Common myeloid progenitor, CD34-positive (primary cell): ENCODE measurements at regions not wholly inside any gene's neighbourhood (a gene's known extent, or its start where the extent isn't known, plus 50 kb on each side); places are given as distances from the start of the nearest gene placed in this dataset.

Experiments used
- CTCF ChIA-PET: fragments of 350-600 bp; sonication (Branson Sonifier 250); formaldehyde crosslinking; loops from one replicate; lab custom pipeline; 2021; ENCODE audit warnings: antibody characterized with exemption; lab: Charles Lee
- POLR2A ChIA-PET: fragments of 350-600 bp; sonication (Branson Sonifier 250); formaldehyde crosslinking; loops from one replicate; lab custom pipeline; 2021; ENCODE audit warnings: antibody characterized with exemption; lab: Charles Lee
- DNase-seq, 3 donors: peaks; one replicate each; pipeline versions ENCODE4 v3.0.0 to v3.0.0-alpha.2; 2013
- H3K27ac ChIP-seq, 2 experiments: 1 replicate in 1 of 2; 2 replicates in 1 of 2; pipeline ENCODE4 v1.7.0; 2013; ENCODE audit warnings: inconsistent platforms in 2 of 2, low read length in 2 of 2, mild to moderate bottlenecking in 2 of 2, low read depth in 1 of 2, moderate library complexity in 1 of 2; ENCODE audit not compliant: severe bottlenecking in 2 of 2, insufficient read depth in 1 of 2, poor library complexity in 1 of 2
- H3K27me3 ChIP-seq, 5 experiments: replicated peaks in 2 of 5; 1 replicate in 3 of 5; 2 replicates in 2 of 5; pipeline versions ENCODE4 v1.6.1 to v1.7.0; 2013; ENCODE audit warnings: low read length in 4 of 5, mild to moderate bottlenecking in 2 of 5, moderate library complexity in 2 of 5, inconsistent platforms in 1 of 5; ENCODE audit not compliant: insufficient read depth in 5 of 5, control insufficient read depth in 4 of 5
- H3K36me3 ChIP-seq, 4 experiments: 1 replicate in 2 of 4; 2 replicates in 2 of 4; pipeline versions ENCODE4 v1.6.1 to v1.7.0; 2013; ENCODE audit warnings: low read length in 3 of 4, control low read depth in 1 of 4, mild to moderate bottlenecking in 1 of 4; ENCODE audit not compliant: control insufficient read depth in 4 of 4, insufficient read depth in 4 of 4
- H3K4me1 ChIP-seq, 4 experiments: 1 replicate in 3 of 4; 2 replicates in 1 of 4; pipeline versions ENCODE4 v1.6.1 to v1.7.1; 2013; ENCODE audit warnings: low read length in 3 of 4, mild to moderate bottlenecking in 3 of 4, control low read depth in 1 of 4, inconsistent platforms in 1 of 4, moderate library complexity in 1 of 4; ENCODE audit not compliant: control insufficient read depth in 4 of 4, insufficient read depth in 4 of 4; ENCODE audit errors: control extremely low read depth in 1 of 4
- H3K4me3 ChIP-seq, 7 experiments: 1 replicate in 4 of 7; 2 replicates in 3 of 7; pipeline versions ENCODE4 v1.5.1 to v1.7.0; 2013; ENCODE audit warnings: mild to moderate bottlenecking in 7 of 7, low read length in 6 of 7, moderate library complexity in 6 of 7, inconsistent platforms in 2 of 7, low read depth in 2 of 7, control low read depth in 1 of 7; ENCODE audit not compliant: insufficient read depth in 4 of 7, control insufficient read depth in 1 of 7; ENCODE audit errors: extremely low read depth in 1 of 7
- H3K9me3 ChIP-seq, 5 experiments: 1 replicate in 4 of 5; 2 replicates in 1 of 5; pipeline versions ENCODE4 v1.6.1 to v1.7.1; 2013; ENCODE audit warnings: low read length in 4 of 5, mild to moderate bottlenecking in 2 of 5, inconsistent platforms in 1 of 5, low read depth in 1 of 5, moderate library complexity in 1 of 5; ENCODE audit not compliant: control insufficient read depth in 4 of 5, insufficient read depth in 2 of 5; ENCODE audit errors: control extremely low read depth in 1 of 5
- WGBS: methylation state at CpG from one replicate; pipeline ENCODE4 v1.1.5; 2013; ENCODE audit not compliant: insufficient coverage; 5-methylcytosine and 5-hydroxymethylcytosine counted together

DNA sequence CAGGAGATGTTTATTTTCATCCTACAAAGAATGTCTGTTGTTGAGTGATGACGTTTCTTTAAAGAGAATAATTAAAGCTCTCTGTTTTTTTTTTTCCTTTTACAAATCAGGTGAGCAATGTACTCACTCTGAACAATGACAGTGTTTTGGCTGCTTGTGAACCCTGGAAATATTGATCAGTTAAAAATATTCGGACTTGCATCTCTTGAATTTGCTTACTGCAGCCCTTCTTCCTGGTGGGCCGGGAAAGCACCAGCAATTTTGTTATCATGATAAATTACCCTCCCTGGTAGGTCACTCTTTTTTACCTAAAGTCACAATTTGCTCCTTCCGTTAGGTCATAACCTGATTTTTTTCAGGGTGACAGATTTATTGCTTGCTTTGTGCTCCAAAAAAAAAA is 72.3 kb upstream of the NR5A2 start:
- Histone ChIP-seq H3K27ac (no peak overlapping the region), H3K9me3 (peaks cover 0 to 3% (median 0%) of the 10 kb centered on the region in 5 experiments), H3K36me3 (no peaks in the 10 kb centered on the region), H3K27me3 (no peaks in the 10 kb centered on the region), H3K4me1 (no peaks in the 10 kb centered on the region), H3K4me3 (no peak overlapping the region)
- ChIA-PET CTCF (interaction anchor here (0.7 kb wide), 1 partner anchor 858 kb away, joined by 4 read pairs; no protein-coding TSS in a partner anchor), POLR2A (no interaction called here)
- WGBS: 96% methylated on average over 3 of the region's 4 CpGs
- DNase-seq: no peak

DNA sequence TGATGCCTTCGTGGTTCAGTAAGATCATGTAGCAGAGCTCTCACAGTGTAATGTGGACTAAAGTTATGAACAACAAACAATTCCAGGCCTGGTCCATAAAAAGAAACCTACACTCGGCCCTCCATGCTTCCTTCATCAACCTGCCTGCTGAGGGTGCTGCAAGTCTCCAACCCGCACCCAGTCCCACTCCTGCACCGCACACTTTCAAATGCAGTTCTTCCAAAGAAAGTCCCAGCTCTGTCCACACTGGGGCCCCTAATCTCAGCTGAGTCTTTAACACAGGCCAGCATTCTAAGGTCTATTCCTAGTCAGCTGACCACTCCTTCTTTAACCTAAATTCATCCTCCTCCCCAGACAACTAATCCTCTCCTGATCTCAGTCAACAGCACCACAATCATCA is 71.5 kb upstream of the NR5A2 start:
- Histone ChIP-seq H3K4me1 (no peaks in the 10 kb centered on the region), H3K36me3 (no peaks in the 10 kb centered on the region), H3K9me3 (peaks cover 0 to 3% (median 0%) of the 10 kb centered on the region in 5 experiments), H3K4me3 (no peak overlapping the region), H3K27ac (no peak overlapping the region), H3K27me3 (no peaks in the 10 kb centered on the region)
- WGBS: 96% methylated on average over 3 of the region's 4 CpGs
- no peak for DNase-seq
- ChIA-PET POLR2A (no interaction called here), CTCF (no interaction called here)

DNA sequence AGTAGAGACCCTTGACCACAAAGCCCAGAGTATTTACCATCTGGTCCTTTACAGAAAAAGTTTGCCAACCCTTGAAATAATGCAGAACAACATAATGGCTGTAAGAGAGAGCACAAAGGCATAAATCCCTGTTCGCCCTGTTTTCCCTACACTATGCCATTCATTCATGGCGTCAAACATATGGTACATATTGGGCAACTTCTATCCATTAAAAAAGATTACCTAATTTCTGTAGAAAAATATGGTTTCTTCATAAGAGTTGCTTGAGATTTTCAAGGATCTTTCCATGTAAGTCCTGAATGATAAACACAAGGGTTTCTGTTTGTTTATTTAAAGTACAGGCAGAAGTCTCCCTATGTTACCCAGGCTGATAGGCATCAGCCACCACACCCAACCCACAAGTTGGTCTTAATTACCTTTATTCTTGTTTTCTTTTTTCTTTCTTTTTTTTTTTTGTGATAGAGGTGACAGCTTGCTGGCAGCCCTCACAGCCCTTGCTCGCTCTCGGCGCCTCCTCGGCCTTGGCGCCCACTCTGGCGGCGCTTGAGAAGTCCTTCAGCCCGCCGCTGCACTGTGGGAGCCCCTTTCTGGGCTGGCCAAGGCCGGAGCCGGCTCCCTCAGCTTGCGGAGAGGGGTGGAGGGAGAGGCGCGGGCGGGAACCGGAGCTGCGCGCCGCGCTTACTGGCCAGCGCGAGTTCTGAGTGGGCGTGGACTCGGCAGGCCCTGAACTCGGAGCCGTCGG is 68.3 kb upstream of the NR5A2 start:
- H3K36me3 ChIP-seq: no peaks in the 10 kb centered on the region
- H3K27me3 ChIP-seq: no peaks in the 10 kb centered on the region
- ChIA-PET CTCF (no interaction called here), POLR2A (interaction anchor here (0.6 kb wide), 1 partner anchor 24 kb away, joined by 4 read pairs; no protein-coding TSS in a partner anchor)
- no peak for DNase-seq
- 97% methylated on average over 27 of the region's 29 CpGs for WGBS
- H3K9me3 ChIP-seq: peaks cover 0 to 3% (median 0%) of the 10 kb centered on the region in 5 experiments
- no peak overlapping the region for H3K4me3 ChIP-seq
- H3K27ac ChIP-seq: no peak overlapping the region
- H3K4me1 ChIP-seq: no peaks in the 10 kb centered on the region

DNA sequence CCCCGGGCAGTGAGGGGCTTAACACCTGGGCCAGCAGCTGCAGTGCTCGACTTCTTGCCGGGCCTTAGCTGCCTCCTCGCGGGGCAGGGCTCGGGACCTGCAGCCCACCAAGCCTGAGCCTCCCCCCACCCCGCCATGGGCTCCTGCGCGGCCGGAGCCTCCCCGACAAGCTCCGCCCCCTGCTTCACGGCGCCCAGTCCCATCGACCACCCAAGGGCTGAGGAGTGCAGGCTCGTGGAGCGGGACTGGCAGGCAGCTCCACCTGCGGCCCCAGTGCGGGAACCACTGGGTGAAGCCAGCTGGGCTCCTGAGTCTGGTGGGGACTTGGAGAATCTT is 67.8 kb upstream of the NR5A2 start:
- Histone ChIP-seq H3K4me3 (no peak overlapping the region), H3K27me3 (no peaks in the 10 kb centered on the region), H3K36me3 (no peaks in the 10 kb centered on the region), H3K4me1 (no peaks in the 10 kb centered on the region), H3K9me3 (peaks cover 0 to 3% (median 0%) of the 10 kb centered on the region in 5 experiments), H3K27ac (no peak overlapping the region)
- POLR2A ChIA-PET: no interaction called here
- 94% methylated on average over 9 of the region's 19 CpGs for WGBS
- DNase-seq: no peak
- CTCF ChIA-PET: no interaction called here

DNA sequence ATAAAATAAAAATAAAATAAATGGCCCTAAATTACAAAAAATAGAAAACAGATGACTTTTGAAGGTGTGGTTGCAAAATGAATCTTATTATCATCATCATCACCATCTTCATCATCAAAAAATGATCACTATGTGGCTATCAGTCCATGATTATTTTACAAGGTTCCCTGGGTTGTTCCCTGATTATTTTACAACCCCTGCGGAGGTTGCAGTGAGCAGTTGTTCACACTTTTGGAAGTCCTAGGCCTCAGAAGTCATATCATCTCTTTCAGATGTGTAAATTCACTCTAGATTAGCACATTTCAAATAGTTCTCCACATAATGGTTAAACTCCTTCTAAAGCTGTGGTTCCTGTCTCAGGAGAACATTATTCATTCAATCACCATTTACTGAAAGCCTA is 57.4 kb upstream of the NR5A2 start:
- Histone ChIP-seq H3K36me3 (no peaks in the 10 kb centered on the region), H3K27me3 (no peaks in the 10 kb centered on the region), H3K4me3 (no peak overlapping the region), H3K4me1 (no peaks in the 10 kb centered on the region), H3K27ac (no peak overlapping the region), H3K9me3 (no peaks in the 10 kb centered on the region)
- ChIA-PET CTCF (no interaction called here), POLR2A (no interaction called here)
- no peak for DNase-seq
- 100% methylated on average over 1 of the region's 1 CpG for WGBS

DNA sequence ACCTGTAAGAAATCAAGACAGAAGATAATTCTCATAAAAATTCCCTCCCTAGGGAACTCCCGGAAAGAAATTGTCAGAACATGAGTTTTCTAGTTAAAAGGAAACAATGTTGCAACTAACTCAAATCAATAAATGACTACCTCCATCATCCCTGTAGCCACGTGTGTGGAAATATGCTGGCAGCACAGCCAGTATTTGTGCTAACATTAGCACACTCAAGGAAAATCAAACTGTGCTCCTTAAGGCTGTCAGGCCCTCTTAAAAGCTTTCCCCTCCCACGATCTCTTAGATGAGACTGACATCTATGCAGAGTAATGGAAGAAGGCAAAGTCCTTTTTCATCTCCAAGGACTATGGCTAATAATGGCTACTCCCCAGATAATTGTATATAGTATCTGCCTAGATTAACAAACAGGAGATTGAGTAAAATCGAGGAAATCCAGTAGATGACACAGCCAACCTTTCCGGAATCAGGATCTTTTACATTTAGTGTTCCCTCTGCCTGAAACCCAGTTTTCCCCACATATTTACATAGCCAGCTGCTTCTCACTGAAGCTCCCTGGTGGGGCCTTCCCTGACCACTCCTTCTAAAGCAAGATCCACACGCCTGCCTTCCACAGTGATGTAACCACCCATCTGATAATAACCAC is 50.9 kb upstream of the NR5A2 start:
- POLR2A ChIA-PET: no interaction called here
- Histone ChIP-seq H3K4me3 (no peak overlapping the region), H3K4me1 (peaks cover 0 to 10% (median under 1%) of the 10 kb centered on the region in 4 experiments), H3K36me3 (no peaks in the 10 kb centered on the region), H3K27me3 (no peaks in the 10 kb centered on the region), H3K9me3 (no peaks in the 10 kb centered on the region), H3K27ac (no peak overlapping the region)
- 88% methylated on average over 2 of the region's 6 CpGs for WGBS
- DNase-seq: no peak
- CTCF ChIA-PET: no interaction called here
